Trophoblast cell (in vitro differentiated cells and primary cell): ENCODE measurements at regions not wholly inside any gene's neighbourhood (a gene's known extent, or its start where the extent isn't known, plus 50 kb on each side); places are given as distances from the start of the nearest gene placed in this dataset.
A peak's percentile ranks its signal among the peaks of the same experiment; 100 is the strongest.

Experiments used
- DNase-seq, 2 donors: peaks; one replicate each; pipeline ENCODE4 v3.0.0-alpha.2; 2016
- H2AFZ ChIP-seq: 2 replicates; pipeline ENCODE4 v1.6.1; 2013; ENCODE audit warnings: low read length, moderate library complexity, mild to moderate bottlenecking; ENCODE audit not compliant: insufficient read depth, poor library complexity
- H2AK5ac ChIP-seq: 2 replicates; pipeline ENCODE4 v1.6.1; 2013; ENCODE audit warnings: mild to moderate bottlenecking, low read length
- H2BK120ac ChIP-seq: 2 replicates; pipeline ENCODE4 v1.6.1; 2013; ENCODE audit warnings: low read length, mild to moderate bottlenecking, moderate library complexity; ENCODE audit not compliant: insufficient read depth, poor library complexity
- H2BK12ac ChIP-seq: 2 replicates; pipeline ENCODE4 v1.6.1; 2013; ENCODE audit warnings: mild to moderate bottlenecking, low read length, moderate library complexity
- H2BK5ac ChIP-seq: 2 replicates; pipeline ENCODE4 v1.6.1; 2013; ENCODE audit warnings: low read length, low read depth, moderate library complexity, mild to moderate bottlenecking; ENCODE audit not compliant: poor library complexity
- H3K14ac ChIP-seq: 2 replicates; pipeline ENCODE4 v1.6.1; 2013; ENCODE audit warnings: mild to moderate bottlenecking, low read length
- H3K18ac ChIP-seq: 2 replicates; pipeline ENCODE4 v1.6.1; 2013; ENCODE audit warnings: mild to moderate bottlenecking, low read length
- H3K23ac ChIP-seq: 2 replicates; pipeline ENCODE4 v1.6.1; 2013; ENCODE audit warnings: low read length
- H3K27ac ChIP-seq: 2 replicates; pipeline ENCODE4 v1.5.1; 2013; ENCODE audit warnings: low read depth, mild to moderate bottlenecking, inconsistent platforms, low read length, moderate library complexity
- H3K27me3 ChIP-seq: 2 replicates; pipeline ENCODE4 v1.6.1; 2013; ENCODE audit warnings: inconsistent platforms, mild to moderate bottlenecking, low read length, moderate library complexity; ENCODE audit not compliant: insufficient read depth
- H3K36me3 ChIP-seq, 2 experiments: 1 replicate in 1 of 2; 2 replicates in 1 of 2; pipeline ENCODE4 v1.6.1; 2013; ENCODE audit warnings: low read length in 2 of 2, mild to moderate bottlenecking in 2 of 2, moderate library complexity in 1 of 2; ENCODE audit not compliant: insufficient read depth in 2 of 2, control insufficient read depth in 1 of 2
- H3K4ac ChIP-seq: 2 replicates; pipeline ENCODE4 v1.6.1; 2013; ENCODE audit warnings: low read depth, mild to moderate bottlenecking, low read length, moderate library complexity
- H3K4me1 ChIP-seq, 2 experiments: 1 replicate in 1 of 2; 2 replicates in 1 of 2; pipeline ENCODE4 v1.6.1; 2013; ENCODE audit warnings: low read length in 2 of 2, mild to moderate bottlenecking in 2 of 2, moderate library complexity in 1 of 2; ENCODE audit not compliant: insufficient read depth in 2 of 2, control insufficient read depth in 1 of 2
- H3K4me2 ChIP-seq: 2 replicates; pipeline ENCODE4 v1.6.1; 2013; ENCODE audit warnings: inconsistent platforms, mild to moderate bottlenecking, low read length, moderate library complexity
- H3K4me3 ChIP-seq: 2 replicates; pipeline ENCODE4 v1.5.1; 2013; ENCODE audit warnings: mild to moderate bottlenecking, low read depth, low read length, inconsistent platforms
- H3K79me1 ChIP-seq: one replicate; pipeline ENCODE4 v1.6.1; 2013; ENCODE audit warnings: low read length
- H3K79me2 ChIP-seq: 2 replicates; pipeline ENCODE4 v1.6.1; 2013; ENCODE audit warnings: low read length, mild to moderate bottlenecking; ENCODE audit not compliant: control insufficient read depth, insufficient read depth, poor library complexity
- H3K9ac ChIP-seq: 2 replicates; pipeline ENCODE4 v1.6.1; 2013; ENCODE audit warnings: mild to moderate bottlenecking, low read length
- H3K9me3 ChIP-seq: 2 replicates; pipeline ENCODE4 v1.6.1; 2013; ENCODE audit warnings: low read depth, mild to moderate bottlenecking, control low read depth, inconsistent platforms, low read length; ENCODE audit not compliant: insufficient read depth
- H4K12ac ChIP-seq: 2 replicates; pipeline ENCODE4 v1.6.1; 2013; ENCODE audit warnings: low read depth, mild to moderate bottlenecking, low read length, moderate library complexity
- H4K8ac ChIP-seq: 2 replicates; pipeline ENCODE4 v1.6.1; 2013; ENCODE audit warnings: low read depth, mild to moderate bottlenecking, low read length, moderate library complexity
- H4K91ac ChIP-seq: one replicate; pipeline ENCODE4 v1.6.1; 2013; ENCODE audit warnings: low read depth, mild to moderate bottlenecking, low read length, moderate library complexity
- WGBS: extraction: QIAGEN DNeasy Blood & Tissue Kit; methylation state at CpG from one replicate; pipeline ENCODE4 v1.1.7; 2013; ENCODE audit warnings: missing lambda C conversion rate; ENCODE audit not compliant: insufficient read length, insufficient coverage; ENCODE audit errors: extremely low coverage; 5-methylcytosine and 5-hydroxymethylcytosine counted together

DNA sequence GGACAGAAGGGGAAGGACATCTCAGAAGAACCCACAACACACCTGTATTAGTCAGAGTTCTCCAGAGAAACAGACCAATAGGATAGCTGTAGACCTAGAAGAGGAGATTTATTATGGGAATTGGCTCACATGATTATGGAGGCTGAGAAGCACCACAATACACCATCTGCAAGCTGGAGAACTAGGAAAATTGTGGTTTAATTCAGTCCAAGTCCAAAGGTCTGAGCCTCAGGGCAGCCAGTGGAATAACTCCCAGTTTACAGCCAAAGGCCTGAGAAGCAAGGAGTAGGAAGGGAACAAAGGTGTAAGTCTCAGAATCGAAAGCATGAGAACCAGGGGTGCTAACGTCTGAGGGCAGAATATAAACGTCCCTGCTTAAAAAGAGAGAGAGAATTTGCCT lies 99.6 kb upstream of the AUTS2 start:
- Histone ChIP-seq H3K4me1 (no peaks in the 10 kb centered on the region), H3K27ac (no peak overlapping the region), H2BK12ac (no peak overlapping the region), H3K4me3 (peak overlapping the region; percentile 36), H3K4me2 (no peak overlapping the region), H3K9ac (no peak overlapping the region), H2AK5ac (no peak overlapping the region), H4K91ac (no peak overlapping the region), H3K23ac (no peak overlapping the region), H3K79me1 (no peaks in the 10 kb centered on the region), H2AFZ (no peak overlapping the region), H2BK5ac (no peak overlapping the region), H3K27me3 (no peaks in the 10 kb centered on the region), H3K14ac (no peak overlapping the region), H3K36me3 (no peaks in the 10 kb centered on the region), H2BK120ac (no peak overlapping the region), H3K18ac (no peak overlapping the region), H4K12ac (no peak overlapping the region), H3K9me3 (peaks cover 2% of the 10 kb centered on the region), H4K8ac (no peak overlapping the region), H3K79me2 (no peaks in the 10 kb centered on the region), H3K4ac (no peak overlapping the region)
- no CpG with 5 or more reads among the region's 3 CpGs for WGBS
- DNase-seq, result no peak

DNA sequence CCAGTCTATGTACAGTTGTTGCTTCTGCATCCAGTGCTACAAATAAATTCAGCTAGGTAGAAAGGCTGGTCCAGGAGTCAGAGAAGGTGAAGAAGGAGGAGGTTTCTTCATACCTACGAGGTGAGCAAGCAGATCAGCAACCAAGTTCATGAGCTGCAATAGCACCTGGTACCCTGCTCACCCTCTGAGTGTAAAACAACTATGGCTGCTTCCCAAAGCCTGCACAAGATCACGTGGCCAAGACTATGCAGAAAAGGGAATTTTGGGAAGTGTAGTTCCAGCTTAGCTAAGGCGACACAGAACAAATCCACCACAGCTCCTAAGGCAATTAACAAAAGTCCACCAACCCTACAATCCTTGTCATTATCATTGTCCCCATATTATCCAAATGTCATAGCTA lies 95.9 kb upstream of the AUTS2 start:
- H3K36me3 ChIP-seq, result no peaks in the 10 kb centered on the region
- H3K79me2 ChIP-seq, result no peaks in the 10 kb centered on the region
- no peak overlapping the region for H3K14ac ChIP-seq
- WGBS, result no CpG with 5 or more reads among the region's 3 CpGs
- H2BK5ac ChIP-seq, result no peak overlapping the region
- peaks cover 2% of the 10 kb centered on the region for H3K9me3 ChIP-seq
- H4K12ac ChIP-seq, result no peak overlapping the region
- peak; percentile 40 to 57 for DNase-seq
- H3K79me1 ChIP-seq, result no peaks in the 10 kb centered on the region
- no peak overlapping the region for H2AFZ ChIP-seq
- H3K9ac ChIP-seq, result no peak overlapping the region
- no peak overlapping the region for H3K27ac ChIP-seq
- no peak overlapping the region for H2BK12ac ChIP-seq
- H2AK5ac ChIP-seq, result no peak overlapping the region
- no peaks in the 10 kb centered on the region for H3K27me3 ChIP-seq
- no peak overlapping the region for H2BK120ac ChIP-seq
- H3K4me3 ChIP-seq, result no peak overlapping the region
- no peaks in the 10 kb centered on the region for H3K4me1 ChIP-seq
- H4K8ac ChIP-seq, result no peak overlapping the region
- H3K4me2 ChIP-seq, result no peak overlapping the region
- no peak overlapping the region for H3K4ac ChIP-seq
- H3K23ac ChIP-seq, result no peak overlapping the region
- H3K18ac ChIP-seq, result no peak overlapping the region
- H4K91ac ChIP-seq, result no peak overlapping the region

DNA sequence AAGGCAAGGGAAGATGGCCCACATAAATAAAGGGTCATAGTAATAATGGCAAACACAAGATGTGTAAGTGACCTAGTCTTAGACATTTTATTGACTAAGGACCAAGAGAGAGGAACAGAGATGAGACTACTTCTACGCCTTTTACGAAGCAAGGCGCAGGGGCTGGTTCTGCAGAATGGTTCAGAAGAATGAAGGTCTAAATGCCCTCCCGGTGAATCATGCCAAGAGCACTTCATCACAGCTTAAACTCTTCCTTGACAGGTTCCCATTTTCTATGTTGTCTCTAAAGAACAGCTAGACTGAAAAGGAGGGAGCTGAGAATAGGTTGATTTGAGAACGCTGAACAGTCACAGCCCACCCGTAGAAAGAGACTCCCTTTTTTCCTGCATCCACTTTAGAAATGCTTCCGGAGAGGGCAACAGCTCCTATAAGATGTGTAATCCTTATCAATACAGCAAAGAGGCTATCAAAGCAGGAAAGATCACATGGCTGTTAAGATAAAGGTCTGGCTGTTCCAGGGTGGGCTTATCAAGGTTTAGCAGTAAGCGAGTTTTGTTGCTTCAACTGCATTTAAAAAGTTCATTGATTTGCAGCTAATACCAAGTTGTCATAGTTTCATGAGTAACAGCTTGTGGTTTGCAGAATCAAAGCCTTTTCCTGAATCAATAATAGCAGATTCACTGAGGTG lies 93.4 kb upstream of the AUTS2 start:
- Histone ChIP-seq H3K4me2 (no peak overlapping the region), H3K27ac (no peak overlapping the region), H2AFZ (no peak overlapping the region), H3K79me1 (no peaks in the 10 kb centered on the region), H3K23ac (no peak overlapping the region), H3K14ac (no peak overlapping the region), H3K36me3 (no peaks in the 10 kb centered on the region), H2AK5ac (no peak overlapping the region), H3K9me3 (no peaks in the 10 kb centered on the region), H4K91ac (no peak overlapping the region), H3K9ac (no peak overlapping the region), H3K4me1 (no peaks in the 10 kb centered on the region), H4K12ac (no peak overlapping the region), H3K18ac (no peak overlapping the region), H3K4ac (no peak overlapping the region), H2BK120ac (no peak overlapping the region), H3K79me2 (no peaks in the 10 kb centered on the region), H2BK12ac (no peak overlapping the region), H3K4me3 (no peak overlapping the region), H4K8ac (no peak overlapping the region), H2BK5ac (no peak overlapping the region), H3K27me3 (no peaks in the 10 kb centered on the region)
- DNase-seq, result peak; percentile 9 to 53
- no CpG with 5 or more reads among the region's 8 CpGs for WGBS

DNA sequence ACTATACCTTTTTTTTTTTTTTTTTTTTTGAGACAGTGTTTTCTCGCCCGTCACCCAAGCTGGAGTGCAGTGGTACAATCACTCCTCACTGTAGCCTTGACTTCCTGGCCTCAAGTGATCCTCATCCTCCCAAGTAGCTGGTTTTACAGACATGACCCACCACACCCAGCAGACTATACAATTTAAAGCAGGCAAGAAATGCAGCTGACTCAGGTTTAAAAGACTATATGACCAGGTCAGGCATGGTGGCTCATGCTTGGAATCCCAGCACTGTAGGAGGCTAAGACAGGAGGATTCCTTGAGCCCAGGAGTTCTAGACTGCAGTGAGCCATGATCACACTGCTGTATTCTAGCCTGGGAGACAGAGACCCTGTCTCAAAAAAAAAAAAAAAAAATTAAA lies 89.5 kb upstream of the AUTS2 start:
- Histone ChIP-seq H3K18ac (no peak overlapping the region), H3K36me3 (no peaks in the 10 kb centered on the region), H2AK5ac (no peak overlapping the region), H3K4me3 (no peak overlapping the region), H2AFZ (no peak overlapping the region), H3K4ac (no peak overlapping the region), H4K8ac (no peak overlapping the region), H4K91ac (no peak overlapping the region), H3K27me3 (no peaks in the 10 kb centered on the region), H2BK5ac (no peak overlapping the region), H4K12ac (no peak overlapping the region), H3K14ac (no peak overlapping the region), H3K4me1 (no peaks in the 10 kb centered on the region), H3K79me1 (no peaks in the 10 kb centered on the region), H3K23ac (no peak overlapping the region), H3K79me2 (no peaks in the 10 kb centered on the region), H2BK120ac (no peak overlapping the region), H3K27ac (no peak overlapping the region), H2BK12ac (no peak overlapping the region), H3K4me2 (no peak overlapping the region), H3K9ac (no peak overlapping the region), H3K9me3 (no peaks in the 10 kb centered on the region)
- DNase-seq, result peak; percentile 72 to 82
- no CpG with 5 or more reads among the region's 2 CpGs for WGBS
